Esophagus muscularis mucosa (tissue), 4 donors: ENCODE measurements at regions not wholly inside any gene's neighbourhood (a gene's known extent, or its start where the extent isn't known, plus 50 kb on each side); places are given as distances from the start of the nearest gene placed in this dataset.

Experiments used
- DNase-seq: peaks from one replicate; pipeline ENCODE4 v3.0.0-alpha.2; 2017; ENCODE audit errors: extremely low spot score
- H3K27ac ChIP-seq, 4 donors: fragments of 200-600 bp; sonication (generic); replicated peaks in 1 of 4; 1 replicate in 3 of 4; 2 replicates in 1 of 4; pipeline ENCODE4 v1.5.1; 2016 to 2019; ENCODE audit warnings: mild to moderate bottlenecking in 1 of 4
- H3K27me3 ChIP-seq, 4 donors: fragments of 200-600 bp; sonication (generic); one replicate each; pipeline versions ENCODE4 v1.5.1 to v1.6.0; 2016 to 2019
- H3K36me3 ChIP-seq, 4 donors: fragments of 200-600 bp; sonication (generic); one replicate each; pipeline ENCODE4 v1.5.1; 2016 to 2019
- H3K4me1 ChIP-seq, 4 donors: fragments of 200-600 bp; sonication (generic); one replicate each; pipeline ENCODE4 v1.5.1; 2016 to 2019
- H3K4me3 ChIP-seq, 4 donors: fragments of 200-600 bp; sonication (generic); 1 replicate in 2 of 4; 2 replicates in 2 of 4; pipeline ENCODE4 v1.5.1; 2016 to 2019; ENCODE audit warnings: mild to moderate bottlenecking in 4 of 4, moderate library complexity in 1 of 4
- H3K9me3 ChIP-seq, 4 donors: fragments of 200-600 bp; sonication (generic); 1 replicate in 3 of 4; 2 replicates in 1 of 4; pipeline ENCODE4 v1.5.1; 2016 to 2019
- EP300 ChIP-seq: sonication (generic); formaldehyde crosslinking; IDR thresholded peaks from one replicate; pipeline ENCODE4 v1.6.1; 2017; ENCODE audit warnings: antibody characterized with exemption
- POLR2A ChIP-seq: fragments of 450-650 bp; IDR thresholded peaks from one replicate; pipeline ENCODE4 v1.6.1; 2017; ENCODE audit warnings: antibody characterized with exemption, moderate library complexity, mild to moderate bottlenecking, low read depth
- POLR2AphosphoS5 ChIP-seq, 2 donors: sonication (generic); formaldehyde crosslinking; IDR thresholded peaks; one replicate each; pipeline ENCODE4 v1.6.1; 2017; ENCODE audit warnings: antibody characterized with exemption in 2 of 2
- WGBS: methylation state at CpG from one replicate; pipeline ENCODE4 v1.1.5; 2018; 5-methylcytosine and 5-hydroxymethylcytosine counted together
- intact Hi-C: fragments of 100-400 bp; cut with DNase I; formaldehyde crosslinking; loops from one replicate; pipeline ENCODE4 v1.15.1; 2023
- TF ChIP-seq, protein P1 (sequence below), 3 experiments: fragments of 200-600 bp in 2 of 3; fragments of 450-650 bp in 1 of 3; sonication (generic) in 2 of 3; IDR thresholded peaks; one replicate each; pipeline ENCODE4 v1.5.1; 2017 to 2019; ENCODE audit warnings: antibody characterized with exemption in 3 of 3, mild to moderate bottlenecking in 2 of 3, moderate library complexity in 1 of 3

DNA sequence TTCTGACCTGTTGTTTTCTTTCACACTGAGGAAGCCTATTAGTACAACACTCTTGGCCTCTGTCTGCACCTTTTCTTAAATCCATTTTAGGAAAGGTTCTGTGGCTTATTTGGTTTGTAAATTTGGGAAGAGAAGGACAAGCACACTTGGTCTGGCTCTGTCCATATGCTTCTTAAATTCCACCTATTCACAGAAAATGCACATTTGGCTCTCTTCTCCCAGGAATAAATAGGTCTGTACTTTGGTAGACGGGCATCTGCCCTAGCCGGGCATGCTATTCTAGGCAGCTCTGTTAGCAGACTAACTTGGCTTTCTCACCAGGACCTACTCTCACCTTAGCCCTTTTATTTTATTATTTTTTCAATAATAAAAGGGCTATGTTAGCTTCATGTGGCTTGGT lies 1211.8 kb upstream of the SLC39A10 start:
- H3K4me3 ChIP-seq = no peak overlapping the region
- intact Hi-C loops = no loop called here
- no peak for TF ChIP-seq EP300
- TF ChIP-seq POLR2AphosphoS5 (IDR thresholded peaks at IDR 0.05) = no peak
- TF ChIP-seq POLR2A = no peak
- TF ChIP-seq, protein P1, sequence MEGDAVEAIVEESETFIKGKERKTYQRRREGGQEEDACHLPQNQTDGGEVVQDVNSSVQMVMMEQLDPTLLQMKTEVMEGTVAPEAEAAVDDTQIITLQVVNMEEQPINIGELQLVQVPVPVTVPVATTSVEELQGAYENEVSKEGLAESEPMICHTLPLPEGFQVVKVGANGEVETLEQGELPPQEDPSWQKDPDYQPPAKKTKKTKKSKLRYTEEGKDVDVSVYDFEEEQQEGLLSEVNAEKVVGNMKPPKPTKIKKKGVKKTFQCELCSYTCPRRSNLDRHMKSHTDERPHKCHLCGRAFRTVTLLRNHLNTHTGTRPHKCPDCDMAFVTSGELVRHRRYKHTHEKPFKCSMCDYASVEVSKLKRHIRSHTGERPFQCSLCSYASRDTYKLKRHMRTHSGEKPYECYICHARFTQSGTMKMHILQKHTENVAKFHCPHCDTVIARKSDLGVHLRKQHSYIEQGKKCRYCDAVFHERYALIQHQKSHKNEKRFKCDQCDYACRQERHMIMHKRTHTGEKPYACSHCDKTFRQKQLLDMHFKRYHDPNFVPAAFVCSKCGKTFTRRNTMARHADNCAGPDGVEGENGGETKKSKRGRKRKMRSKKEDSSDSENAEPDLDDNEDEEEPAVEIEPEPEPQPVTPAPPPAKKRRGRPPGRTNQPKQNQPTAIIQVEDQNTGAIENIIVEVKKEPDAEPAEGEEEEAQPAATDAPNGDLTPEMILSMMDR (IDR thresholded peaks at IDR 0.05) = no peak
- H3K27ac ChIP-seq = no peak overlapping the region
- DNase-seq = no peak
- H3K4me1 ChIP-seq = no peaks in the 10 kb centered on the region
- no peaks in the 10 kb centered on the region for H3K27me3 ChIP-seq
- no peaks in the 10 kb centered on the region for H3K9me3 ChIP-seq
- no peaks in the 10 kb centered on the region for H3K36me3 ChIP-seq
- 73% methylated on average over 2 of the region's 2 CpGs for WGBS

DNA sequence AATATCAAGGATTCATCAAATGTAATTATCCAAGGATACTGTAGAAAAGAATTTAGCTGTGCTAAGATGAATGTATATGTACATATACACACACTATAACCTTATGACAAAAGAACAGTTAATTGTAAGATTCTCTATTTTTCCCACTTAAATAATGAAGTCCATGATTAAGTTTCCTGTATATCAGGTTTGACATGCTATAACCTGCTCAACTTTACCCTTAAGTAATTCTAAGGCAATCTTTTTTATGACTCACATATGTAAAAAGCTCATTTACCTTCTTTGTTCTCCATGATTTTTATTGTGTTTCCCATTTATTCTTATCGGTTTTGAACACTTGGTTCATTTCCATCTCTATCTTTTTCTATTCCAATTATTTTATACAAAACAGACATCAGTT lies 1213.1 kb upstream of the SLC39A10 start:
- H3K27ac ChIP-seq = no peak overlapping the region
- no peaks in the 10 kb centered on the region for H3K4me1 ChIP-seq
- TF ChIP-seq POLR2AphosphoS5 (IDR thresholded peaks at IDR 0.05) (no peak), POLR2A (no peak), EP300 (no peak)
- TF ChIP-seq, protein P1 (IDR thresholded peaks at IDR 0.05) = no peak
- no peak for DNase-seq
- no peaks in the 10 kb centered on the region for H3K36me3 ChIP-seq
- intact Hi-C loops = no loop called here
- WGBS = 49% methylated on average over 1 of the region's 1 CpG
- no peak overlapping the region for H3K4me3 ChIP-seq
- H3K9me3 ChIP-seq = no peaks in the 10 kb centered on the region
- no peaks in the 10 kb centered on the region for H3K27me3 ChIP-seq

DNA sequence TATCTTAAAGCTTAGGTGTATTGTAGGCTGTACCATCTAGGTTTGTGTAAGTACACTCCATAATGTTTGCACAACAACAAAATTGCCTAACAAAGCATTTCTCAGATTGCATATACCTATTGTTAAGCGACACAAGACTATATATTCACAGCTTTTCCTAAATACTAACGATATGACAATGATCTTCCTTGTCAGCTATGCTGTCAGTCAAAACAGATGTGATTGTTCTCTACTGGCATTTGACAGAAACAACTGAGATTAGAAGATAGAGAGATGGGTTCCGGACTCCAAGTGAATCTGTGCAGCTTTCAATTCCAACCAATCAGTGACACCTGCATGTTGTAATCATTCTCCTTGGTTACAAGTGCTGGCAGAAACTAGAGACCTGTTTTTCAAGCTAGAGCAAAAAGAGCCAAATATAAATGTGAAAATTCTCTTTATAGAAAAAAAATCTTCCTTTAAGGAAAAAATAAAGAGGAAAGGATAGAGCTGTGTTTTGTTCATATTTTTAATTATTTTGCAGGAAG lies 1232.3 kb upstream of the SLC39A10 start:
- Histone ChIP-seq H3K4me1 (no peaks in the 10 kb centered on the region), H3K9me3 (no peaks in the 10 kb centered on the region), H3K27me3 (no peaks in the 10 kb centered on the region), H3K27ac (no peak overlapping the region), H3K36me3 (no peaks in the 10 kb centered on the region), H3K4me3 (no peak overlapping the region)
- TF ChIP-seq, protein P1 (IDR thresholded peaks at IDR 0.05) = no peak
- TF ChIP-seq POLR2AphosphoS5 (IDR thresholded peaks at IDR 0.05) = no peak
- no peak for TF ChIP-seq POLR2A
- TF ChIP-seq EP300 = no peak
- intact Hi-C loops = no loop called here
- 61% methylated on average over 3 of the region's 3 CpGs for WGBS
- DNase-seq = no peak

DNA sequence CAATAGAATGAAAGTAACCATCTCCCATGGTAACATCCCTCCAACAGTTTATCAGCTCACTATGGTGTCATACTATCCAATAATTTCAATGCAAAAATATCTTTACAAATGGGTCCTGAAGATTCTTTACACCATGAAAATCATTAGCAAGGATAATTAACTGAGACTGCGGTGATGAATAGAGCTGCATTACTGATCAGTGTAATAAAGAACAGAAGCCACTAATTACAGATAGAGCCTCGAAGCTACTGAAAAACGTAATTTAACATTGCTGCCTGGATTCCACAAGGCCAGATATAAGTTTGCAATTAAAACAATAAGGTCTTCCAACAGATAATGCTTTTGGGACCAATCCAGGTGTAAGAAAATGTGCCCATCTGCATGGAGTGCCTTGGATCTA lies 1245.8 kb upstream of the SLC39A10 start:
- H3K36me3 ChIP-seq = no peaks in the 10 kb centered on the region
- no peaks in the 10 kb centered on the region for H3K9me3 ChIP-seq
- 68% methylated on average over 3 of the region's 3 CpGs for WGBS
- no peak for DNase-seq
- no peaks in the 10 kb centered on the region for H3K27me3 ChIP-seq
- intact Hi-C loops = no loop called here
- TF ChIP-seq, protein P1 (IDR thresholded peaks at IDR 0.05) = no peak
- TF ChIP-seq POLR2AphosphoS5 (IDR thresholded peaks at IDR 0.05) (no peak), EP300 (no peak), POLR2A (no peak)
- H3K4me3 ChIP-seq = no peak overlapping the region
- no peak overlapping the region for H3K27ac ChIP-seq
- H3K4me1 ChIP-seq = no peaks in the 10 kb centered on the region

DNA sequence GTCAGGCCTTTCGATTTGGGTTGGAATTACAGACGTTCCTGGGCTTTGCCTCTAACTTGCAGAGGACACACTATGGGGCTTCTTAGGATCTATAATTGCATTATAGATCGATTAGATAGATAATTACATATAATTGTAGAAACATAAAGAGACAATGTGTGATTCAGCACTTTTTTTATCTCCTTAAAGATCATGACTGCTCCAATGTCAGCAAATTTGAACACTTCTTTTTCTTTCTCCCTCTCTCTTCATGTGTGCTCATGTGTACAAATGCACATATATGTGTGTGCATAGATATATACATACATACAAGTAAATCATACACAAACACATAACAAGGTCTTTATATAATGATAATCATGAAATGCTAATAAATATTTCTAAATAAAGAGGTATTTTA lies 1261.2 kb upstream of the SLC39A10 start:
- Histone ChIP-seq H3K4me1 (no peaks in the 10 kb centered on the region), H3K27me3 (no peaks in the 10 kb centered on the region), H3K36me3 (no peaks in the 10 kb centered on the region), H3K27ac (no peak overlapping the region), H3K9me3 (no peaks in the 10 kb centered on the region), H3K4me3 (no peak overlapping the region)
- intact Hi-C loops = no loop called here
- WGBS = 92% methylated on average over 3 of the region's 3 CpGs
- TF ChIP-seq POLR2AphosphoS5 (IDR thresholded peaks at IDR 0.05) = no peak
- no peak for TF ChIP-seq EP300
- TF ChIP-seq POLR2A = no peak
- TF ChIP-seq, protein P1 (IDR thresholded peaks at IDR 0.05) = no peak
- DNase-seq = no peak
